ENCODE measurements at regions not wholly inside any gene's neighbourhood (a gene's known extent, or its start where the extent isn't known, plus 50 kb on each side); places are given as distances from the start of the nearest gene placed in this dataset.

- H3K27me3 Mint-ChIP-seq (ENCODE audit: low read depth), result no peaks in the 10 kb centered on the region
- peaks cover 6% of the 10 kb centered on the region for H3K36me3 Mint-ChIP-seq
- peaks cover 29% of the 10 kb centered on the region for H3K9me3 Mint-ChIP-seq
- no peak overlapping the region for H3K4me3 Mint-ChIP-seq
- TF ChIP-seq CTCF (IDR thresholded peaks at IDR 0.05; ENCODE audit: unreplicated experiment), result no peak
- H3K27ac Mint-ChIP-seq, result no peak overlapping the region
- DNase-seq (ENCODE audit: low spot score in 2 of 2, unreplicated experiment in 2 of 2), result no peak
- H3K4me1 Mint-ChIP-seq, result no peaks in the 10 kb centered on the region
These were observed 1026.8 kb downstream of the STPG2 start for GRCh38 chr4:97116511-97116910.

DNA sequence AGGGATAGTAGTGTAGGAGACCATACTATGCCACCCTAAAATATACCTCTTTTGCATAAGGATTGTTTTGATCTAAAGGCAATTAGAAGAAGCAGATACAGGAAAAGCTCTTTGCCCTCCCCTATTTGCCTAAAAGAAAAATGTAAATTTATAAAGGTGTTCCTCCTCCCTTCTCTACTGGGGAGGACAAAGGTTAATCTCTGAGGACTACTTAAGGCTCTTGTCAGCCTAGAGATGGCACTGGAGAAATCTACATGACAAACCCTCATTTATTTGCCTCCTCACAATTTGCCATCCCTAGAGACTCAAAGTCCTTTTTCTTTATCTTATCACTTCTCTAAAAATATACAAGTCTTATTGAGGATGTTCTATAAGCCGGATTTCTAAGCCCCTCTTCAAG is 1021.8 kb downstream of the STPG2 start:
- Mint-ChIP-seq H3K27me3 (ENCODE audit: low read depth) (no peaks in the 10 kb centered on the region), H3K27ac (no peak overlapping the region), H3K4me1 (no peaks in the 10 kb centered on the region), H3K4me3 (no peak overlapping the region), H3K36me3 (peaks cover 16% of the 10 kb centered on the region), H3K9me3 (peaks cover 48% of the 10 kb centered on the region)
- DNase-seq (ENCODE audit: low spot score in 2 of 2, unreplicated experiment in 2 of 2), result no peak
- TF ChIP-seq CTCF (IDR thresholded peaks at IDR 0.05; ENCODE audit: unreplicated experiment), result no peak

DNA sequence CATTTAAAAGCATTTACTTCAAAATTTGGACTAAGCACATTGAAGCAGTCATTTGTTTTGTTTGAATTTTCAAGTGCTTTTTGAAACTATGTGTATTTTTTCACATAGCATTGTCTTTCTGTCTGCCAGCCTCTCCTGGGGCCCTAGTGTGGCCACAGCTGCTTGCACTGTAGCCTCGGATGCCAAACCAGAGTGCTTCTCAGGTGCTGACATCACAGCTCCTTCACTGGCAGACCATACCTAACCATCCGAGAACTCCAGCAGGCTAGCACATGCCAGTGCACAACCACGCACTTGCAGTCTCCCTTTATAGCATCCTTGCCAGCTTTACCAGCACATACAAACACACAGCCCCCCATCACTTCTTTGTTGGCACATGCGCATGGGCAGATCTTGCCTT is 1019.7 kb downstream of the STPG2 start:
- no peak overlapping the region for H3K27ac Mint-ChIP-seq
- no peak for TF ChIP-seq CTCF (IDR thresholded peaks at IDR 0.05; ENCODE audit: unreplicated experiment)

DNA sequence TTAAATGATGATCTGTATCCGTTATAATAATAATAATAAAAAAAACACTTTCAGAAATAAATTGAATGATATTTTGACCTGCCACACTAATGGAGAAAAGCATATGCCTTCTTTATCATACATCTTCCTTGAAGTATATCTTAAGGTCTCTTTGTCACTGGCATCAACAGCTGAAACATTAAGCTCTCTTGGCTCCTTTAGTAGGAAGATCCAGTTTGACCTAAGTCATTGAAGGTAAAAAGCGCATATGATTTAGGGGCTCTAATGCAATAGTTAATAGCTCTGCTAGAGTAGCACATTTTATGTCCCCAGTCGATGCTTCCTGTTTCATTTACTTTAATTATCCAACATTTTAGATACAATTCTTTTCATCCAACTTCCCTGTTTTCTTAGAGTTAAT is 1010.8 kb downstream of the STPG2 start:
- H3K36me3 Mint-ChIP-seq, result no peaks in the 10 kb centered on the region
- H3K27ac Mint-ChIP-seq, result no peak overlapping the region
- no peak for TF ChIP-seq CTCF (IDR thresholded peaks at IDR 0.05; ENCODE audit: unreplicated experiment)
- peaks cover 30% of the 10 kb centered on the region for H3K9me3 Mint-ChIP-seq
- H3K4me1 Mint-ChIP-seq, result peaks cover 2% of the 10 kb centered on the region
- no peaks in the 10 kb centered on the region for H3K27me3 Mint-ChIP-seq (ENCODE audit: low read depth)
- H3K4me3 Mint-ChIP-seq, result no peak overlapping the region
- DNase-seq (ENCODE audit: low spot score in 2 of 2, unreplicated experiment in 2 of 2), result no peak

More for the DNA sequence above, 1019.7 kb downstream of the STPG2 start:
- no peak overlapping the region for H3K4me3 Mint-ChIP-seq
- H3K36me3 Mint-ChIP-seq, result peaks cover 12% of the 10 kb centered on the region
- H3K9me3 Mint-ChIP-seq, result peaks cover 50% of the 10 kb centered on the region
- H3K27me3 Mint-ChIP-seq (ENCODE audit: low read depth), result no peaks in the 10 kb centered on the region
- no peak for DNase-seq (ENCODE audit: low spot score in 2 of 2, unreplicated experiment in 2 of 2)
- no peaks in the 10 kb centered on the region for H3K4me1 Mint-ChIP-seq

- H3K36me3 Mint-ChIP-seq, result peaks cover 4% of the 10 kb centered on the region
These were observed 1008.8 kb downstream of the STPG2 start for GRCh38 chr4:97134456-97134855.

More at GRCh38 chr4:97134456-97134855, 1008.8 kb downstream of the STPG2 start:
- peaks cover 2% of the 10 kb centered on the region for H3K4me1 Mint-ChIP-seq
- no peak for TF ChIP-seq CTCF (IDR thresholded peaks at IDR 0.05; ENCODE audit: unreplicated experiment)
- H3K27me3 Mint-ChIP-seq (ENCODE audit: low read depth), result no peaks in the 10 kb centered on the region
- H3K27ac Mint-ChIP-seq, result no peak overlapping the region
- DNase-seq (ENCODE audit: low spot score in 2 of 2, unreplicated experiment in 2 of 2), result no peak
- no peak overlapping the region for H3K4me3 Mint-ChIP-seq
- H3K9me3 Mint-ChIP-seq, result peaks cover 30% of the 10 kb centered on the region

All from mesothelial cell of epicardium (in vitro differentiated cells).